Colonic mucosa (tissue), 4 donors: ENCODE measurements at regions not wholly inside any gene's neighbourhood (a gene's known extent, or its start where the extent isn't known, plus 50 kb on each side); places are given as distances from the start of the nearest gene placed in this dataset.

ENCODE experiments used
- DNase-seq: peaks from one replicate; pipeline ENCODE4 v3.0.0-alpha.2; 2020
- H3K27ac ChIP-seq: fragments of 200-600 bp; one replicate; pipeline ENCODE4 v1.8.0; 2021
- H3K27me3 ChIP-seq: fragments of 200-600 bp; one replicate; pipeline ENCODE4 v1.8.0; 2021
- H3K36me3 ChIP-seq: fragments of 200-600 bp; one replicate; pipeline ENCODE4 v1.8.0; 2021
- H3K4me1 ChIP-seq: fragments of 200-600 bp; one replicate; pipeline ENCODE4 v1.8.0; 2021; ENCODE audit warnings: mild to moderate bottlenecking
- H3K4me3 ChIP-seq: fragments of 200-600 bp; one replicate; pipeline ENCODE4 v1.8.0; 2021
- H3K9ac ChIP-seq, 2 donors: one replicate each; pipeline ENCODE4 v1.7.0; 2013; ENCODE audit warnings: control low read depth in 2 of 2, low read depth in 2 of 2, low read length in 2 of 2
- H3K9me3 ChIP-seq: fragments of 200-600 bp; one replicate; pipeline ENCODE4 v1.8.0; 2021
- intact Hi-C: fragments of 100-400 bp; cut with DNase I; formaldehyde crosslinking; loops from one replicate; pipeline ENCODE4 v1.14.1; 2022
- TF ChIP-seq, protein P1 (sequence below): fragments of 200-600 bp; IDR thresholded peaks from one replicate; pipeline ENCODE4 v1.8.0; 2022; ENCODE audit warnings: antibody characterized with exemption, mild to moderate bottlenecking
- donor health status: healthy.
- donor health status: DM: no; HTN: no; CAD: no.
- donor health status: DM: no; HTN: no; CAD: no.

DNA sequence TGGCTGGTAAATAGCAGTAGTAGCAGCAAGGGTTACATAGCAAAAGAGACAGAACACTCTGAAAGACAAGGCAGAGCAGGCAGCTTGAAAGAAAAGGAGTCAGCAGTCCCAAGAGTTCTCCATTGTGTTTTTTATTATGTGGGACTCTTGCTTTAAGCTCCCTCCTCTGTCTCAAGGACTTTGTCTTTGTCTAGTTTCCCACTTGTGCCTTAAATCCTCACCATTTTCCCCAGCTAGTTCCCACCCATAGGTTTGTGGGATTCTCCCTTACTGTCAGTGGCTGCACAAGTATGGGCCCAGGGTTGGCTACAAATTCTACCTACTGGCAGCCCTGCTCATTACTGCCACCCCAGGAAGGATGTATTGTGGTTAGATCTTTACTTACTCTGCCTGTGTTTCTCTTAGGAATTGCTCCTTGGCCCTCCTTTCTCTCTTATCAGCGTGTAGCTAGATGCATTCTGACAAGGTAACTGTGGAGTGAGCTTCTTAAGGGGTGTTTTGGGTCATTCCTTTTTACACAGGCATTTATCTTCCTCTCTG is 413.4 kb upstream of the PCDH9 start:
- no peak overlapping the region for H3K4me3 ChIP-seq
- TF ChIP-seq, protein P1, sequence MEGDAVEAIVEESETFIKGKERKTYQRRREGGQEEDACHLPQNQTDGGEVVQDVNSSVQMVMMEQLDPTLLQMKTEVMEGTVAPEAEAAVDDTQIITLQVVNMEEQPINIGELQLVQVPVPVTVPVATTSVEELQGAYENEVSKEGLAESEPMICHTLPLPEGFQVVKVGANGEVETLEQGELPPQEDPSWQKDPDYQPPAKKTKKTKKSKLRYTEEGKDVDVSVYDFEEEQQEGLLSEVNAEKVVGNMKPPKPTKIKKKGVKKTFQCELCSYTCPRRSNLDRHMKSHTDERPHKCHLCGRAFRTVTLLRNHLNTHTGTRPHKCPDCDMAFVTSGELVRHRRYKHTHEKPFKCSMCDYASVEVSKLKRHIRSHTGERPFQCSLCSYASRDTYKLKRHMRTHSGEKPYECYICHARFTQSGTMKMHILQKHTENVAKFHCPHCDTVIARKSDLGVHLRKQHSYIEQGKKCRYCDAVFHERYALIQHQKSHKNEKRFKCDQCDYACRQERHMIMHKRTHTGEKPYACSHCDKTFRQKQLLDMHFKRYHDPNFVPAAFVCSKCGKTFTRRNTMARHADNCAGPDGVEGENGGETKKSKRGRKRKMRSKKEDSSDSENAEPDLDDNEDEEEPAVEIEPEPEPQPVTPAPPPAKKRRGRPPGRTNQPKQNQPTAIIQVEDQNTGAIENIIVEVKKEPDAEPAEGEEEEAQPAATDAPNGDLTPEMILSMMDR: no peak
- H3K9ac ChIP-seq: no peak overlapping the region
- no peaks in the 10 kb centered on the region for H3K4me1 ChIP-seq
- intact Hi-C loops: no loop called here
- DNase-seq: no peak
- no peaks in the 10 kb centered on the region for H3K27me3 ChIP-seq
- H3K9me3 ChIP-seq: no peaks in the 10 kb centered on the region
- H3K27ac ChIP-seq: no peak overlapping the region
- H3K36me3 ChIP-seq: no peaks in the 10 kb centered on the region

DNA sequence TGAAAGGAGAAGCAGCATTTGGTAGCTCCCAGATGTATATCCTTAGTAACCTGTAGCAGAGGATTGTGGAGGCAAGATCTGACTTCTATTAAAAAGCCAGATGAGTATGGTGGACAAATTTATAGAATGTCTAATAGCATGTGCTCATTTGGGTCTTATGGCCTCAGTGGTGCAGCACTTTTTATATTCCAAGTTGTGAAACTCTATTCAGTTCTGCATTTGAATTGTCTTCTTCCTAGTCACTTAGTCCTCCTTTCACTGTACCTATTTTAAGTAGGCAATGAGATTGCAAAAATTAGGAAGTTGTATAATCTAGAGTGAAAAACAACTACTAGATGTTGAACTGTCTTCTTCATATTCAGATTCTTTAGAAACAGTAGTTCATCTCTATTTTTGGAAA is 412.5 kb upstream of the PCDH9 start:
- no peak overlapping the region for H3K27ac ChIP-seq
- DNase-seq: no peak
- H3K9ac ChIP-seq: no peak overlapping the region
- no peaks in the 10 kb centered on the region for H3K4me1 ChIP-seq
- no peaks in the 10 kb centered on the region for H3K27me3 ChIP-seq
- no peaks in the 10 kb centered on the region for H3K9me3 ChIP-seq
- H3K4me3 ChIP-seq: no peak overlapping the region
- intact Hi-C loops: no loop called here
- TF ChIP-seq, protein P1: no peak
- no peaks in the 10 kb centered on the region for H3K36me3 ChIP-seq

DNA sequence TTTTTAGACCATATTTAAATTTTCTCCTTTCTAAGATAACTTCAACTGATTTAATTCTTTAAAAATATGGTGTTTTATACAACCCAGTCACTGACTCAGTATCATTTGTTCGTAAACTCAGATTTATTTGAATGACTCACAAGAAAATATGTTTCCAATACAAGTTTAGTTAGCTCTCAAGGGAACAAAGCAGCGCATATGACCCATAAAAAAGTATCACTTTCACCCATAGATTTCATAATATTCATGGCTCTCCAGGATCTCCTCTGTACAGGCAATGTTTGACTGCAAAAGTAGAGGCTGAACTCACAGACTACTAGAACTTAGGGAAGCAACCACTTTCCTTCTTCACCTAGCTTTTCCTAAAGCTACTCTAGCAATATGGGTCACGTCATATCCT is 405.6 kb upstream of the PCDH9 start:
- H3K27ac ChIP-seq: no peak overlapping the region
- no peak for DNase-seq
- TF ChIP-seq, protein P1: no peak
- intact Hi-C loops: no loop called here
- no peaks in the 10 kb centered on the region for H3K36me3 ChIP-seq
- no peak overlapping the region for H3K4me3 ChIP-seq
- H3K4me1 ChIP-seq: no peaks in the 10 kb centered on the region
- H3K9ac ChIP-seq: no peak overlapping the region
- no peaks in the 10 kb centered on the region for H3K27me3 ChIP-seq
- H3K9me3 ChIP-seq: no peaks in the 10 kb centered on the region

DNA sequence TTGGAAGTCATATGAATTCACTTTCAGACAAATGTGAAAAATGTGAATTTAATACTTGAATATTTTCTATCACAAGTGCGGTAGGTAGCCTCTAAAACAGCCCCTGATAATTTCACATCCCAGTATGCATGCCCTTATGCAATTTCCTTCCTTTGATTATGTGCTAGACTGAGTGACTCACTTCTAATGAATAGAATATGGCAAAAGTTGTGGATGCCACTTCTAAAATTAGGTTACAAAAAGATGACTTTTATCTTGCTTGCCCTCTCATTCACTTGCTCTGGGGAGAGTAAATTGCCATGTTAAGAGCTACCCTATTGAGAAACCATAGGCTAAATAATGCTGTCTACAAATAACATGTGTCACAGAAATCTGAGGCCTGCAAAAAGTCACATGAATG is 402.5 kb upstream of the PCDH9 start:
- no peak overlapping the region for H3K4me3 ChIP-seq
- no peak overlapping the region for H3K27ac ChIP-seq
- H3K4me1 ChIP-seq: no peaks in the 10 kb centered on the region
- TF ChIP-seq, protein P1: no peak
- H3K9ac ChIP-seq: no peak overlapping the region
- intact Hi-C loops: no loop called here
- DNase-seq: no peak
- no peaks in the 10 kb centered on the region for H3K36me3 ChIP-seq
- no peaks in the 10 kb centered on the region for H3K27me3 ChIP-seq
- no peaks in the 10 kb centered on the region for H3K9me3 ChIP-seq

DNA sequence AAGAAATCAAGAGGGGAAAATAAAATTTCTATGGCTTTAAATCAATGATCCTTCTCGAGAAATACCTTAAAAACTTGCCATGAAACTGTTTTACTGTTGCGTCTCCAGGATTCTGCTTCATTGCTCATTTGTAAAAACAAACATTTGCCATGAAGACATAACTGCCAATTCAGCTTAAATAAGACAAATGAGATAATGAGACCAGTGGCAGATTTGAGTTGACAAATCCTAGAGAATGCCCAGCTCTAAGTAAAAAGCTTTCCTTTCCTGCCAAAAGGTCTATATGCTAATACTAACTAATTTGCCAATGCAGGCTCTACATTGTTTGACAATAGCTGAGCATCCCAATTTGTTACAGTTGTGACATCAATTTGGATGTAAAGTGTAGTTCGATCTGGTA is 400.5 kb upstream of the PCDH9 start:
- no peak for DNase-seq
- intact Hi-C loops: no loop called here
- no peaks in the 10 kb centered on the region for H3K9me3 ChIP-seq

More for the DNA sequence above, 400.5 kb upstream of the PCDH9 start:
- H3K27ac ChIP-seq: no peak overlapping the region
- H3K9ac ChIP-seq: no peak overlapping the region
- no peak overlapping the region for H3K4me3 ChIP-seq
- no peaks in the 10 kb centered on the region for H3K36me3 ChIP-seq
- H3K4me1 ChIP-seq: no peaks in the 10 kb centered on the region
- no peaks in the 10 kb centered on the region for H3K27me3 ChIP-seq
- TF ChIP-seq, protein P1: no peak
